ENCODE measurements at regions not wholly inside any gene's neighbourhood (a gene's known extent, or its start where the extent isn't known, plus 50 kb on each side); places are given as distances from the start of the nearest gene placed in this dataset.

DNA sequence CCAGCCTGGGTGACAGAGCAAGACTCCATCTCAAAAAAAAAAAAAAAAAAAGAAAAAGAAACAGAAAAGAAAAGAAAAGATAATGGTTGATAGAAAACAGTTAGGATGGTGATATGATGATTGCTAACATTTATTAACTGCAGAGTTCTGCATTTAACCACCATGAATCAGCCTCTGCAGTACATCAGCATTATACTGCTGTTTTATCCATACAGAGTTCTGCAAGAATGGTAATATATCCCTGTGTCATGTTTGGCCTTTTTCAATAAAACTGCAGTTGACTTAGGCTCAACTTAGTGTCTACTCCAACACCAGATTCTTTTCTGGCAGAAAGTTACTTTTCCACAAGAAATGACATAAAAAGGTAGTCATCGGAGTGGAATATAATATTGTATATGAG, 62.6 kb downstream of the DUSP6 start:
- Histone ChIP-seq H3K9ac (ENCODE audit: low read length) (no peak overlapping the region), H3K36me3 (ENCODE audit: insufficient read depth, low read length) (no peaks in the 10 kb centered on the region), H3K4me2 (ENCODE audit: low read length) (no peak overlapping the region), H3K27me3 (ENCODE audit: insufficient read depth, low read depth, low read length) (no peaks in the 10 kb centered on the region), H3K9me2 (ENCODE audit: insufficient read depth, low read length) (no peaks in the 10 kb centered on the region), H3K27ac (ENCODE audit: low read length) (no peak overlapping the region), H3K79me2 (replicated peaks; ENCODE audit: insufficient read depth, low read length) (no peaks in the 10 kb centered on the region), H4K20me1 (ENCODE audit: insufficient read depth) (no peaks in the 10 kb centered on the region), H3K4me3 (ENCODE audit: low read length) (no peak overlapping the region), H3K9me3 (ENCODE audit: low read length) (no peaks in the 10 kb centered on the region), H3F3A (ENCODE audit: insufficient read depth, low read length, poor library complexity, severe bottlenecking) (no peaks in the 10 kb centered on the region), H2AFZ (ENCODE audit: low read depth, low read length) (no peak overlapping the region)
- no peak for TF ChIP-seq RAD21 (conservative IDR thresholded peaks at IDR 0.05)
- no peak for TF ChIP-seq EZH2 (IDR thresholded peaks at IDR 0.05; ENCODE audit: borderline replicate concordance, insufficient read depth, low read length, poor library complexity, severe bottlenecking)
- no peak for TF ChIP-seq POLR2AphosphoS5 (IDR thresholded peaks at IDR 0.05)
- TF ChIP-seq, protein P1, sequence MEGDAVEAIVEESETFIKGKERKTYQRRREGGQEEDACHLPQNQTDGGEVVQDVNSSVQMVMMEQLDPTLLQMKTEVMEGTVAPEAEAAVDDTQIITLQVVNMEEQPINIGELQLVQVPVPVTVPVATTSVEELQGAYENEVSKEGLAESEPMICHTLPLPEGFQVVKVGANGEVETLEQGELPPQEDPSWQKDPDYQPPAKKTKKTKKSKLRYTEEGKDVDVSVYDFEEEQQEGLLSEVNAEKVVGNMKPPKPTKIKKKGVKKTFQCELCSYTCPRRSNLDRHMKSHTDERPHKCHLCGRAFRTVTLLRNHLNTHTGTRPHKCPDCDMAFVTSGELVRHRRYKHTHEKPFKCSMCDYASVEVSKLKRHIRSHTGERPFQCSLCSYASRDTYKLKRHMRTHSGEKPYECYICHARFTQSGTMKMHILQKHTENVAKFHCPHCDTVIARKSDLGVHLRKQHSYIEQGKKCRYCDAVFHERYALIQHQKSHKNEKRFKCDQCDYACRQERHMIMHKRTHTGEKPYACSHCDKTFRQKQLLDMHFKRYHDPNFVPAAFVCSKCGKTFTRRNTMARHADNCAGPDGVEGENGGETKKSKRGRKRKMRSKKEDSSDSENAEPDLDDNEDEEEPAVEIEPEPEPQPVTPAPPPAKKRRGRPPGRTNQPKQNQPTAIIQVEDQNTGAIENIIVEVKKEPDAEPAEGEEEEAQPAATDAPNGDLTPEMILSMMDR (IDR thresholded peaks at IDR 0.05; ENCODE audit: poor library complexity, severe bottlenecking): no peak
- no peak for TF ChIP-seq MXI1 (conservative IDR thresholded peaks at IDR 0.05; ENCODE audit: poor library complexity, severe bottlenecking)
- no peak for TF ChIP-seq EP300 (conservative IDR thresholded peaks at IDR 0.05; ENCODE audit: poor library complexity, severe bottlenecking)

DNA sequence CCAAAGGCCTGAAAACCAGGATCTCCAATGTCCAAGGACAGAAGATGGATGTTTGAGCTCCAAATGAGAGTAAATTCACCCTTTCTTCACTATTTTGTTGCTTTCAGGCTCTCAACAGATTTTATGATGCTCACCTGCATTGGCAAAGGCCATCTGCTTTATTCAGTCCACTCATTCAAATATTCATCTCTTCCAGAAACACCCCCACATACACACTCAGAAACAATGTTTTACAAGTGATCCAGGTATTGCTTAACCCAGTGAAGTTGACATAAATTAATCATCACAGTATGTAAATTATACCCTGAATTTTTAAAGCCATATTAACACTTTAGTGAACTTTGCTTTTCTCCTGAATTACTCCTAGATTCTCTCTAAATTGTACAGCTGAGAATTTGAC, 63.3 kb downstream of the DUSP6 start:
- Histone ChIP-seq H3F3A (ENCODE audit: insufficient read depth, low read length, poor library complexity, severe bottlenecking) (no peaks in the 10 kb centered on the region), H3K4me3 (ENCODE audit: low read length) (no peak overlapping the region), H3K9ac (ENCODE audit: low read length) (no peak overlapping the region), H2AFZ (ENCODE audit: low read depth, low read length) (no peak overlapping the region), H3K79me2 (replicated peaks; ENCODE audit: insufficient read depth, low read length) (no peaks in the 10 kb centered on the region), H3K9me2 (ENCODE audit: insufficient read depth, low read length) (no peaks in the 10 kb centered on the region), H3K27me3 (ENCODE audit: insufficient read depth, low read depth, low read length) (no peaks in the 10 kb centered on the region), H3K9me3 (ENCODE audit: low read length) (no peaks in the 10 kb centered on the region), H3K27ac (ENCODE audit: low read length) (no peak overlapping the region), H3K36me3 (ENCODE audit: insufficient read depth, low read length) (no peaks in the 10 kb centered on the region), H4K20me1 (ENCODE audit: insufficient read depth) (no peaks in the 10 kb centered on the region), H3K4me2 (ENCODE audit: low read length) (no peak overlapping the region)
- TF ChIP-seq RAD21 (conservative IDR thresholded peaks at IDR 0.05): no peak
- TF ChIP-seq, protein P2, sequence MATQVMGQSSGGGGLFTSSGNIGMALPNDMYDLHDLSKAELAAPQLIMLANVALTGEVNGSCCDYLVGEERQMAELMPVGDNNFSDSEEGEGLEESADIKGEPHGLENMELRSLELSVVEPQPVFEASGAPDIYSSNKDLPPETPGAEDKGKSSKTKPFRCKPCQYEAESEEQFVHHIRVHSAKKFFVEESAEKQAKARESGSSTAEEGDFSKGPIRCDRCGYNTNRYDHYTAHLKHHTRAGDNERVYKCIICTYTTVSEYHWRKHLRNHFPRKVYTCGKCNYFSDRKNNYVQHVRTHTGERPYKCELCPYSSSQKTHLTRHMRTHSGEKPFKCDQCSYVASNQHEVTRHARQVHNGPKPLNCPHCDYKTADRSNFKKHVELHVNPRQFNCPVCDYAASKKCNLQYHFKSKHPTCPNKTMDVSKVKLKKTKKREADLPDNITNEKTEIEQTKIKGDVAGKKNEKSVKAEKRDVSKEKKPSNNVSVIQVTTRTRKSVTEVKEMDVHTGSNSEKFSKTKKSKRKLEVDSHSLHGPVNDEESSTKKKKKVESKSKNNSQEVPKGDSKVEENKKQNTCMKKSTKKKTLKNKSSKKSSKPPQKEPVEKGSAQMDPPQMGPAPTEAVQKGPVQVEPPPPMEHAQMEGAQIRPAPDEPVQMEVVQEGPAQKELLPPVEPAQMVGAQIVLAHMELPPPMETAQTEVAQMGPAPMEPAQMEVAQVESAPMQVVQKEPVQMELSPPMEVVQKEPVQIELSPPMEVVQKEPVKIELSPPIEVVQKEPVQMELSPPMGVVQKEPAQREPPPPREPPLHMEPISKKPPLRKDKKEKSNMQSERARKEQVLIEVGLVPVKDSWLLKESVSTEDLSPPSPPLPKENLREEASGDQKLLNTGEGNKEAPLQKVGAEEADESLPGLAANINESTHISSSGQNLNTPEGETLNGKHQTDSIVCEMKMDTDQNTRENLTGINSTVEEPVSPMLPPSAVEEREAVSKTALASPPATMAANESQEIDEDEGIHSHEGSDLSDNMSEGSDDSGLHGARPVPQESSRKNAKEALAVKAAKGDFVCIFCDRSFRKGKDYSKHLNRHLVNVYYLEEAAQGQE (IDR thresholded peaks at IDR 0.05; ENCODE audit: borderline replicate concordance): no peak
- no peak for TF ChIP-seq EP300 (conservative IDR thresholded peaks at IDR 0.05; ENCODE audit: poor library complexity, severe bottlenecking)
- TF ChIP-seq TAF1 (IDR thresholded peaks at IDR 0.05; ENCODE audit: low read depth): no peak
- TF ChIP-seq EZH2 (IDR thresholded peaks at IDR 0.05; ENCODE audit: borderline replicate concordance, insufficient read depth, low read length, poor library complexity, severe bottlenecking): no peak
- TF ChIP-seq, protein P1 (IDR thresholded peaks at IDR 0.05; ENCODE audit: poor library complexity, severe bottlenecking): no peak
- TF ChIP-seq SMC3 (conservative IDR thresholded peaks at IDR 0.05; ENCODE audit: poor library complexity): no peak
- TF ChIP-seq POLR2AphosphoS5 (IDR thresholded peaks at IDR 0.05): no peak
- no peak for TF ChIP-seq MXI1 (conservative IDR thresholded peaks at IDR 0.05; ENCODE audit: poor library complexity, severe bottlenecking)
